ENCODE measurements at regions not wholly inside any gene's neighbourhood (a gene's known extent, or its start where the extent isn't known, plus 50 kb on each side); places are given as distances from the start of the nearest gene placed in this dataset.

DNA sequence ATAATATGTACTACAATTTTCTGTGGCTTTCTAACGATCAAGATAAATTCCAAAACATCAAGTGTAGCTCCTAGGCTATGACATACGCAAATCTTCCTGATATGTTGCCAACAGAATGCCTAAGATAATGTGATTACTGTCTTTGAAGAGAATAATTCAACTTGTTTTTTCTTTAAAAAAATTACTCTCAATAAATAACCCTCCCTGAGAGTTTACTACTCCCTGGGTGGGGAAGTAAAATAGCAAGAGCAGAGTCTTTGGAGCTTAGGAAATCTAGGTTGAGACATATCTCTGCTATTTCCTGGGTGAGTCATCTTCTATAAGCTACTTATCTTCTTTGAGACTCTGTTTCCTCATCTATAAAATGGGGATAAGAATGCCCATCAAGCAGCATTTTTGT is 201.2 kb downstream of the ACTL7B start:
- H3K9me3 ChIP-seq: peaks cover 7% of the 10 kb centered on the region; the same call in 1 of the 2 replicates
- H3K27me3 ChIP-seq: no peaks in the 10 kb centered on the region
- no peaks in the 10 kb centered on the region for H3K36me3 ChIP-seq
- no peak for DNase-seq
- H3K4me3 ChIP-seq: no peak overlapping the region

DNA sequence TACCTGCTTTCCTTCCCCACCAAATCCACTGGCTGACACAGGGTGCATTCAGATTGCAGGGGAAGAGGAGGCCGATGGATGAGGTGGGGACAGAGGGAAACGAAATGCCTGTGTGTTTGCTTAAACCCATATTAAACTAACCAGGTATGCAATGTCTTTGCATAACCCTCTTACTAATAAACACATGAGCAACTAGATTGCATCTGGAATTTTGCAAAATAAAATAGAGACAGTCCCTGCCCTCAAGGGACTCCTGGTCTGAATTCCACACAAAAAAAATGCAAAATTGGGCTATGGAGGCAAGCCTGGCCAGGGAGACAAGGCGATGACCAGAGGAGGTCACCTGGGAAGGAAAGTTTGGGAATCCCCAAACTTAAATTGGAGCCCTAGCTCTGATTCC is 202.9 kb downstream of the ACTL7B start:
- H3K27me3 ChIP-seq: no peaks in the 10 kb centered on the region
- no peak for DNase-seq
- no peaks in the 10 kb centered on the region for H3K36me3 ChIP-seq
- no peaks in the 10 kb centered on the region for H3K9me3 ChIP-seq
- H3K4me3 ChIP-seq: no peak overlapping the region

GRCh38 chr9:108650826-108651225 is 205.0 kb downstream of the ACTL7B start:
- DNase-seq: no peak
- Histone ChIP-seq H3K36me3 (no peaks in the 10 kb centered on the region), H3K9me3 (no peaks in the 10 kb centered on the region), H3K4me3 (no peak overlapping the region), H3K27me3 (no peaks in the 10 kb centered on the region)

DNA sequence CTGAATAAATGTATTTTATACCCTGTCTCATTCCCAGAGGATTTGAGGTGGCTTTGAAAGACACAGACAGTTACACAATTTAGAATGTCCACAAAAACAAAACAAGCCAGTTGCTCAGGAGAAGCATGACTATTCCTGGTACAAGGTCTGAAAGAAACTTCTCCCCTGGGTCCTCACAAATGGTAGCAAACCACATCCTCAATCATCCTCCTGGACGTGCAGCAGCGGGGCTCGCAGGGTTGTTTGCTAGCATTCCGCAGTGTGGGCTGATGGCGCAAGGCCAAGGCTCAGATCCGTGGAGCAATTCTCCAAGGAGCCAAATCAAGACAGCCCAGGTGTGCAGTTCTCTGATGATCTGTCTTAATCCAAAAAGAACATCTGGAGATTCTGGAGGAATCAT is 210.3 kb downstream of the ACTL7B start:
- H3K36me3 ChIP-seq: no peaks in the 10 kb centered on the region
- no peak overlapping the region for H3K4me3 ChIP-seq
- H3K27me3 ChIP-seq: no peaks in the 10 kb centered on the region
- H3K9me3 ChIP-seq: no peaks in the 10 kb centered on the region
- no peak for DNase-seq

DNA sequence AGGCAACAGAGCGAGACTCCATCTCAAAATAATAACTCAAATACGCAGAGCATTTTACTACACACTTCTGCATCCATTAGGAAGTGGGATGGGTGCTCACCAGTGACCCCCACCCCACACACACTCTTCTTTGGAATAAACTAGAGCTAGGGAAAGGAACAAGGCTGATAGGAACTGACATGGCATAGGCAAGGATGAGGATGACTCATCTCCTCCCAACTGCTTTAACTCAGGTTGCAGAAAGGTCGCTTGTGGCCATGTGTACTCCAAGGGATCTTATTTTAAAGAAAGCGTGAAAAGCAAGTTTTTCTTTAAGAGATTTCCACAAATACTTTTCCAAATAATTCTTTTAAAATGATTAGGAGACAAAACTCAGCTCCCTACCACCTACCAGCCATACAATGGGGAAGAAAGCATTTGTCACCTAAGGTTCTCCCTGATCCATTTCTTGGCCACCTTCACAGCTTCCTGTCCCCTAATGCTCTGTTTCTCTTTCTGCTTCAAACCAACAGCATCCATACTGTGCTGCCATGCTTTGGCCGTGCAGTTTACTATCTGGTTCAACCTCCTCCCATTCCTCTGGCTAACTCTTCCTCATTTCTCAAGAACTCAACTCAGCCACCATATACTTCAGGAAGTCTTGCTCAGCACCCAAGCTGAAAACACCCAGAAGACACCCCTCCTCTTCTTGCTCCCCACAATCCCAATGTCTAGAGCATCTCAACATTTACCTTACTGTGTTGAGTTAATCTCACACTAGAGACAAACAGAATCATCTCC is 211.9 kb downstream of the ACTL7B start:
- Histone ChIP-seq H3K9me3 (no peaks in the 10 kb centered on the region), H3K27me3 (no peaks in the 10 kb centered on the region), H3K4me3 (no peak overlapping the region), H3K36me3 (no peaks in the 10 kb centered on the region)
- no peak for DNase-seq

- H3K9me3 ChIP-seq: no peaks in the 10 kb centered on the region
- no peaks in the 10 kb centered on the region for H3K27me3 ChIP-seq
- no peak for DNase-seq
- no peaks in the 10 kb centered on the region for H3K36me3 ChIP-seq
- no peak overlapping the region for H3K4me3 ChIP-seq
Observed at GRCh38 chr9:108642871-108643270, 212.9 kb downstream of the ACTL7B start.

DNA sequence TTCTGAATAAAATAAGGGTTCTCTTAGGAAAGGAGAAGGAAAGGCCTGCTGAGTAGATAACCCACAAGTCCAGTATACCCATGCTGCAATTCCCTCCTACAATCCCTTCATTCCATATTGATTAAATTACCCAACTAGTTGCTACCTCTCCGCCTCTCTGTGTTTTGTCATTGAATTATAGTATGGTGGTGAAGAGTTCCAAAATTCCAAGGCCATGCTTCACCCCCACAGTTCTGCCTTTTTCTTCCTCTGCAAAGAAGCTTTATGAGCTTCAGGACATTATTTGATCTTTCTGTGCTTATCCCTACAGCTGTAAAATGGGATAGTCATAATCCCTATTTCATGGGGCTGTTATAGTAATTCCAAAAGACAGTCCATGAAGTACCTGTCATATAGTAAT is 215.6 kb downstream of the ACTL7B start:
- Histone ChIP-seq H3K9me3 (no peaks in the 10 kb centered on the region), H3K27me3 (no peaks in the 10 kb centered on the region), H3K4me3 (no peak overlapping the region), H3K36me3 (no peaks in the 10 kb centered on the region)
- no peak for DNase-seq

DNA sequence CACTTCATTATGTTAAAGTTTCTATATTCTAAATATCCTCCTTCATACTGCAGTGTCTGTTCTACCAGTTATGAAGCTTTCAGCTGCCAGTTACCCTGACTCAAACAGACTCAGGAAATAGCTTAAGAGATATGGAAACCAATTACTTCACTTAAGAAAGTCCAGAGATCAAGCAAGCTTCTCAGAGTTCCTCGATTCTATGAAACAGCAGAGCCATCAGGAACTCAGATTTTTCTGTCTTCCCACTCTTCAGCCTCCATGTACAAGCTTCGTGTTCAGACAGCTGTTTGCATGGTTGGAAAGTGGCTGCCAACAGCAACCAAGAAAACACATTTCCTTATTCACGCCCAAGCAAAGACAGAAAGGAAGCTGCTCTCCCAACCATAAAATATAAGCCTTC is 216.1 kb downstream of the ACTL7B start:
- no peak overlapping the region for H3K4me3 ChIP-seq
- no peaks in the 10 kb centered on the region for H3K36me3 ChIP-seq
- H3K27me3 ChIP-seq: no peaks in the 10 kb centered on the region
- no peak for DNase-seq
- H3K9me3 ChIP-seq: no peaks in the 10 kb centered on the region

DNA sequence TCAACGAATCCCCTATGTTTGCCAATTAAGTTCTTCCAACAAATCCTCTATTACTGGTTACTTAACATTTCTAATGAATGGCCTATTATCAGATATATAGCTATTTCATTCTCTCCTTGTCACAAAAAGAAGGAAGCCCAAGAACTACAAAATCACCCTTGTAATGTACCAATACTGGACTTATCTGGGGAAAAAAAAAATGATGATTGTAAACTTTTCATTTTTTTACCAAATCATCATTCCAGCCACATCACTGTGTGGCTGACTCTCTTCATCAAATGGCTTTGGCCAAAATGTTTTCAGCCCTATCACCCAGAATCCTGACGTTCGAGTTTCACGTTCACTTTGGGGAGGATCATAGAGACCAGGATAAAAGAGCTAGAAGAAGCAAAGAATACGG is 216.7 kb downstream of the ACTL7B start:
- Histone ChIP-seq H3K9me3 (no peaks in the 10 kb centered on the region), H3K27me3 (no peaks in the 10 kb centered on the region), H3K4me3 (no peak overlapping the region), H3K36me3 (no peaks in the 10 kb centered on the region)
- no peak for DNase-seq

- no peaks in the 10 kb centered on the region for H3K27me3 ChIP-seq
- DNase-seq: no peak
- no peaks in the 10 kb centered on the region for H3K36me3 ChIP-seq
- no peak overlapping the region for H3K4me3 ChIP-seq
- no peaks in the 10 kb centered on the region for H3K9me3 ChIP-seq
Observed at GRCh38 chr9:108637340-108637739, 218.4 kb downstream of the ACTL7B start.

GRCh38 chr9:108636013-108636412 is 219.8 kb downstream of the ACTL7B start:
- H3K4me3 ChIP-seq: no peak overlapping the region
- H3K27me3 ChIP-seq: no peaks in the 10 kb centered on the region
- no peaks in the 10 kb centered on the region for H3K9me3 ChIP-seq
- H3K36me3 ChIP-seq: no peaks in the 10 kb centered on the region
- no peak for DNase-seq

GRCh38 chr9:108634672-108635462 is 220.9 kb downstream of the ACTL7B start:
- Histone ChIP-seq H3K36me3 (no peaks in the 10 kb centered on the region), H3K27me3 (no peaks in the 10 kb centered on the region), H3K4me3 (no peak overlapping the region), H3K9me3 (no peaks in the 10 kb centered on the region)
- DNase-seq: peak; percentile 51

- H3K9me3 ChIP-seq: no peaks in the 10 kb centered on the region
- H3K4me3 ChIP-seq: no peak overlapping the region
- H3K27me3 ChIP-seq: no peaks in the 10 kb centered on the region
- H3K36me3 ChIP-seq: no peaks in the 10 kb centered on the region
- peak; percentile 23 for DNase-seq
Observed at GRCh38 chr9:108634204-108634603, 221.6 kb downstream of the ACTL7B start.

DNA sequence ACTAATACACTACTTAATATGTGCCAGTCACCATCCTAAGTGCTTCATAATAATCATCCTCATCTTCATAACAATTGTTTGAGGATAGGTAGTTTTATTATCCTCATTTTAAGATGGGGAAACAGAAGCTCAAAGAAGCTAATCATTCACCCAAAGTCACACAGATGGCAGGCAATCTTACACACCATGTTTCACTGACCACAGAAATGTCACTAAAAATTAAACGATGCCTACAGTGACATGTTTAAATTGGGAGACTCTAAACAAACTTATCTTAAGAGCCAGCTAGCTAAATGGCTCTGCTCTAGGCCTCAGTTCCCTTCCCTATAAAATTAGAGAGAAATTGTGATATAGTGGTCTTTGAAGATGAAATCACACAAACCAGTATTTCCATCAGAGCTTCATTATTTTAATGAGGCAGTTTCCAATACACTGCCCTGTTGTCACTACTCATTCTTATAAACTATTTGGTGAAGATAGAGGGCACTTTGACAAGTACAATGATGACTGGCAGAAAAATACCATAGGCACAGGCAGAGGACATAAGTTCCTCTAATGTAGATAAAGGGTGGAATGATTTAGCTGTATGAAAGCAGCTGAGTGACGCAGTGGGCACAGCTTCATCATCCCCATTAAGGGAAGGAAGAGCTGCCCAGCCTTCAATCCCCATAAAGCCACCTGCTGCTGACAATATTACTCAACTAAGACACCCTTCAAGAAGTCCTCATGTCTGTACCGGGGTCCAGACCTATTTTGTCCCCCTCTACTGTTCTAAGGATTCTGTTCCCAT is 224.1 kb downstream of the ACTL7B start:
- Histone ChIP-seq H3K4me3 (no peak overlapping the region), H3K27me3 (no peaks in the 10 kb centered on the region), H3K9me3 (no peaks in the 10 kb centered on the region), H3K36me3 (no peaks in the 10 kb centered on the region)
- DNase-seq: no peak

DNA sequence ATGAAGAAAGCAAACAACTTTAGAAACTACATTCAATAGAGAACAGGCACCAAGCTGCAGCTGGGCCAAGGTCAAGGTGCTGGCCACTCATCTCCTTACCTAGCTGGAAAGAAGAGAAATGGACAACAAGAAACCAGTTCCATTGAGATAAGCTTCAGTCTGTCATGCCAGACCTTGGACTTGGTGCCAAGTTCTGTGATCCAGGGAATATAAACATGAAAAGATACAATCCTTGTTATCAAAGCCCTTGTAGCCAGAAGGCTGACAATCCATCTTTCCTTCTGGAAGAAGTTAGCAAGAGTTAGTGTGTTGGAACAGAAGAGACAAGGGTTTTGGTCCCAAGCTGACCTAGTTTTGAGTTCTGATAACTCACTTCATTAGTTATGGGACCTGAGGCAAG is 227.5 kb downstream of the ACTL7B start:
- Histone ChIP-seq H3K9me3 (no peaks in the 10 kb centered on the region), H3K36me3 (no peaks in the 10 kb centered on the region), H3K27me3 (no peaks in the 10 kb centered on the region), H3K4me3 (no peak overlapping the region)
- DNase-seq: no peak

DNA sequence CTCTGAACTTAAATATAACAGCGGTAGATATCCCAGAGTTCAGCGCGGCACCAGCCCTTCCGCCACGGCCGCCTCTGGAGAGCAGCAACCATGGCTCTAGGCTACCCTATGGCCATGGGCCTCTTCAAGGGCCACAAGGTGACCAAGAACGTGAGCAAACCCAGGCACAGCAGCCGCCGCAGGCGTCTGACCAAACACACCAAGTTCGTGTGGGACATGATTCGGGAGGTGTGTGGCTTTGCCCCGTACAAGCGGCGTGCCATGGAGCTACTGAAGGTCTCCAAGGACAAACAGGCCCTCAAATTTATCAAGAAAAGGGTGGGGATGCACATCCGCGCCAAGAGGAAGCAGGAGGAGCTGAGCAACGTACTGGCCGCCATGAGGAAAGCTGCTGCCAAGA is 229.0 kb downstream of the ACTL7B start:
- no peaks in the 10 kb centered on the region for H3K9me3 ChIP-seq
- H3K36me3 ChIP-seq: no peaks in the 10 kb centered on the region
- H3K27me3 ChIP-seq: no peaks in the 10 kb centered on the region
- DNase-seq: no peak
- no peak overlapping the region for H3K4me3 ChIP-seq
